ENCODE measurements at regions not wholly inside any gene's neighbourhood (a gene's known extent, or its start where the extent isn't known, plus 50 kb on each side); places are given as distances from the start of the nearest gene placed in this dataset.
"Not testable (repeated sequence)": the region's sequence is repeated elsewhere in the genome, so short reads cannot be mapped to it uniquely, and the experiment has no call there.

GRCh38 chr7:16267953-16268820, 153.2 kb downstream of the CRPPA start:
- DNase-seq (ENCODE audit: low spot score in 2 of 2) (no peak), FAIRE-seq (peak; percentile 74)

- FAIRE-seq (no peak), DNase-seq (ENCODE audit: low spot score in 2 of 2) (no peak)
Measured at GRCh38 chr7:16266877-16267276, 154.5 kb downstream of the CRPPA start.

GRCh38 chr7:16266470-16266869, 154.9 kb downstream of the CRPPA start:
- FAIRE-seq = not testable (repeated sequence)

GRCh38 chr7:16265863-16266458, 155.4 kb downstream of the CRPPA start:
- no peak for DNase-seq (ENCODE audit: low spot score in 2 of 2)
- FAIRE-seq = no peak

More at GRCh38 chr7:16266470-16266869, 154.9 kb downstream of the CRPPA start:
- not testable (repeated sequence) for DNase-seq (ENCODE audit: low spot score in 2 of 2)

- FAIRE-seq = no peak
- no peak for DNase-seq (ENCODE audit: low spot score in 2 of 2)
Measured at GRCh38 chr7:16264823-16265804, 156.2 kb downstream of the CRPPA start.

GRCh38 chr7:16264036-16264819, 157.1 kb downstream of the CRPPA start:
- DNase-seq (ENCODE audit: low spot score in 2 of 2) (no peak), FAIRE-seq (no peak)

GRCh38 chr7:16263377-16263776, 158.0 kb downstream of the CRPPA start:
- FAIRE-seq; DNase-seq (ENCODE audit: low spot score in 2 of 2): not testable (repeated sequence)

GRCh38 chr7:16261654-16262053, 159.7 kb downstream of the CRPPA start:
- no peak for DNase-seq (ENCODE audit: low spot score in 2 of 2)
- no peak for FAIRE-seq

GRCh38 chr7:16261100-16261499, 160.2 kb downstream of the CRPPA start:
- FAIRE-seq (no peak), DNase-seq (ENCODE audit: low spot score in 2 of 2) (no peak)

GRCh38 chr7:16260236-16260728, 161.1 kb downstream of the CRPPA start:
- no peak for FAIRE-seq
- no peak for DNase-seq (ENCODE audit: low spot score in 2 of 2)

- not testable (repeated sequence) for FAIRE-seq; DNase-seq (ENCODE audit: low spot score in 2 of 2)
Measured at GRCh38 chr7:16256419-16256818, 164.9 kb downstream of the CRPPA start.

- not testable (repeated sequence) for FAIRE-seq; DNase-seq (ENCODE audit: low spot score in 2 of 2)
Measured at GRCh38 chr7:16255952-16256351, 165.4 kb downstream of the CRPPA start.

GRCh38 chr7:16250655-16251054, 170.7 kb downstream of the CRPPA start:
- not testable (repeated sequence) for FAIRE-seq; DNase-seq (ENCODE audit: low spot score in 2 of 2)

- DNase-seq (ENCODE audit: low spot score in 2 of 2); FAIRE-seq: not testable (repeated sequence)
Measured at GRCh38 chr7:16249204-16249603, 172.1 kb downstream of the CRPPA start.

- not testable (repeated sequence) for DNase-seq (ENCODE audit: low spot score in 2 of 2); FAIRE-seq
Measured at GRCh38 chr7:16248556-16248955, 172.8 kb downstream of the CRPPA start.

GRCh38 chr7:16244469-16244868, 176.9 kb downstream of the CRPPA start:
- FAIRE-seq (no peak), DNase-seq (ENCODE audit: low spot score in 2 of 2) (no peak)

- FAIRE-seq (no peak), DNase-seq (ENCODE audit: low spot score in 2 of 2) (no peak)
Measured at GRCh38 chr7:16242920-16243319, 178.4 kb downstream of the CRPPA start.

GRCh38 chr7:16241017-16241416, 180.3 kb downstream of the CRPPA start:
- DNase-seq (ENCODE audit: low spot score in 2 of 2) = no peak
- FAIRE-seq = peak; percentile 37

GRCh38 chr7:16236381-16236780, 185.0 kb downstream of the CRPPA start:
- DNase-seq (ENCODE audit: low spot score in 2 of 2) = no peak
- FAIRE-seq = no peak

Measured in frontal cortex (tissue), 3 donors.